GM12891 (cell line): ENCODE measurements at regions not wholly inside any gene's neighbourhood (a gene's known extent, or its start where the extent isn't known, plus 50 kb on each side); places are given as distances from the start of the nearest gene placed in this dataset.

Experiments used
- PAX5 ChIP-seq: IDR thresholded peaks from 2 replicates; pipeline ENCODE4 v1.6.1; 2011; ENCODE audit warnings: low read length, moderate library complexity, mild to moderate bottlenecking; ENCODE audit not compliant: insufficient read depth, severe bottlenecking
- POLR2A ChIP-seq: IDR thresholded peaks from 2 replicates; pipeline ENCODE4 v1.6.1; 2011; ENCODE audit warnings: low read depth, low read length, control low read depth
- POLR2AphosphoS5 ChIP-seq: IDR thresholded peaks from 2 replicates; pipeline ENCODE4 v1.6.1; 2011; ENCODE audit warnings: low read depth, low read length, control low read depth
- POU2F2 ChIP-seq: IDR thresholded peaks from 2 replicates; pipeline ENCODE4 v1.6.1; 2011; ENCODE audit warnings: low read depth, mild to moderate bottlenecking, control low read depth, low read length, moderate library complexity
- TAF1 ChIP-seq: IDR thresholded peaks from 2 replicates; pipeline ENCODE4 v1.6.1; 2011; ENCODE audit warnings: low read depth, low read length, control low read depth

DNA sequence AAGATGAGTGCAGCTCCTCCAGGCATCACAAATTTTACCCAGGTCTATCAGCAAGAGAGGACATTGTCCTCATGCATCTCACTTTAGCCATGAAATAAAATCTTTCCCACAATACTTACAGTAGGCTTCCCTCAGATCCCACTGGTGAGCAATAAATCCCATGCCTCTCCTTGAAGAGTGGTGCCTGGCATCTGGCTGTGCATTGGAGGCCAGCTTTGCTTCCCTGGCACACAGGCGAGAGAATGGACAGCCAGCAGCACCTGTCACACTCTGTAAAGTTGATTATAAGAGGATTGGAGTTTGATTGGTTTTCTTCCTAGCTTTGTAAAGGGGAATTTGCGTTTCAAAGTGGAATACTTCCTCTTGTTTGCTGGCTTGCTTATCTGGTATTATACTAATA lies 1153.9 kb downstream of the AACS start:
- TF ChIP-seq POLR2AphosphoS5, result no peak
- no peak for TF ChIP-seq POLR2A
- TF ChIP-seq POU2F2, result no peak
- no peak for TF ChIP-seq TAF1
- TF ChIP-seq PAX5, result no peak
